H1 (cell line): ENCODE measurements at regions not wholly inside any gene's neighbourhood (a gene's known extent, or its start where the extent isn't known, plus 50 kb on each side); places are given as distances from the start of the nearest gene placed in this dataset.

ENCODE experiments used
- CTCF ChIA-PET: fragments of 300-600 bp; sonication (Branson Sonifier 250); formaldehyde crosslinking; loops from one replicate; lab custom pipeline; 2021; ENCODE audit not compliant: partially characterized antibody; lab: Charles Lee
- POLR2A ChIA-PET: fragments of 300-600 bp; sonication (Branson Sonifier 250); formaldehyde crosslinking; loops from one replicate; lab custom pipeline; 2021; ENCODE audit warnings: inconsistent platforms; ENCODE audit not compliant: partially characterized antibody; lab: Charles Lee
- DNase-seq, 2 experiments: peaks; one replicate each; pipeline versions ENCODE4 v3.0.0 to v3.0.0-alpha.2; 2010 to 2022; ENCODE audit warnings: low spot score in 2 of 2, low read depth in 1 of 2, mixed read lengths in 1 of 2
- FAIRE-seq: peaks from 2 replicates; lab custom pipeline; 2011; peaks lifted over from hg19 to GRCh38; lab: Jason Lieb, UNC
- H2AFZ ChIP-seq: 2 replicates; pipeline ENCODE4 v1.8.1; 2012; ENCODE audit warnings: low read length, inconsistent platforms
- H2AK5ac ChIP-seq: 2 replicates; pipeline ENCODE4 v1.6.1; 2013; ENCODE audit warnings: low read depth, low read length
- H2BK120ac ChIP-seq: replicated peaks from 2 replicates; pipeline ENCODE3; 2013; ENCODE audit warnings: low read depth, low read length, inconsistent platforms
- H2BK12ac ChIP-seq: 2 replicates; pipeline ENCODE4 v1.6.1; 2013; ENCODE audit warnings: low read depth, low read length
- H2BK15ac ChIP-seq: 2 replicates; pipeline ENCODE4 v1.6.1; 2013; ENCODE audit warnings: low read length
- H2BK20ac ChIP-seq: 2 replicates; pipeline ENCODE4 v1.6.1; 2013; ENCODE audit warnings: low read length
- H2BK5ac ChIP-seq: 2 replicates; pipeline ENCODE4 v1.6.1; 2013; ENCODE audit warnings: low read depth, low read length
- H3K14ac ChIP-seq: 2 replicates; pipeline ENCODE4 v1.6.1; 2013; ENCODE audit warnings: inconsistent platforms; ENCODE audit not compliant: insufficient read length
- H3K18ac ChIP-seq: 2 replicates; pipeline ENCODE4 v1.6.1; 2013; ENCODE audit warnings: low read length; ENCODE audit errors: extremely low read depth
- H3K23ac ChIP-seq: 2 replicates; pipeline ENCODE4 v1.6.1; 2013; ENCODE audit warnings: inconsistent platforms; ENCODE audit not compliant: insufficient read length
- H3K23me2 ChIP-seq: 2 replicates; pipeline ENCODE4 v1.6.1; 2013; ENCODE audit warnings: low read depth, low read length
- H3K27ac ChIP-seq: 2 replicates; pipeline ENCODE4 v1.6.1; 2011; ENCODE audit warnings: low read depth, low read length, inconsistent platforms
- H3K27me3 ChIP-seq, 4 experiments: replicated peaks in 1 of 4; 1 replicate in 1 of 4; 2 replicates in 3 of 4; pipeline versions ENCODE4 v1.6.1 to v1.8.1; 2011 to 2013; ENCODE audit warnings: low read length in 3 of 4, mild to moderate bottlenecking in 3 of 4, inconsistent platforms in 2 of 4, mixed read lengths in 2 of 4, moderate library complexity in 1 of 4; ENCODE audit not compliant: control insufficient read depth in 3 of 4, insufficient read depth in 3 of 4; ENCODE audit errors: extremely low read depth in 1 of 4
- H3K36me3 ChIP-seq, 4 experiments: 2 replicates each; pipeline versions ENCODE4 v1.6.1 to v1.8.1; 2011 to 2013; ENCODE audit warnings: mild to moderate bottlenecking in 4 of 4, low read length in 3 of 4, moderate library complexity in 2 of 4, control low read depth in 1 of 4, inconsistent platforms in 1 of 4; ENCODE audit not compliant: insufficient read depth in 4 of 4, control insufficient read depth in 2 of 4
- H3K4ac ChIP-seq: replicated peaks from 2 replicates; pipeline ENCODE3; 2013; ENCODE audit warnings: low read length, low read depth, mixed read lengths, inconsistent platforms; ENCODE audit not compliant: insufficient read length
- H3K4me1 ChIP-seq, 4 experiments: replicated peaks in 1 of 4; 1 replicate in 1 of 4; 2 replicates in 3 of 4; pipeline versions ENCODE4 v1.6.1 to v1.8.1; 2011 to 2013; ENCODE audit warnings: low read length in 3 of 4, inconsistent platforms in 2 of 4, mixed read lengths in 1 of 4; ENCODE audit not compliant: insufficient read depth in 4 of 4, control insufficient read depth in 3 of 4
- H3K4me2 ChIP-seq, 2 experiments: 2 replicates each; pipeline versions ENCODE4 v1.6.1 to v1.8.1; 2011 to 2013; ENCODE audit warnings: low read depth in 2 of 2, low read length in 2 of 2, control low read depth in 1 of 2, inconsistent platforms in 1 of 2, mild to moderate bottlenecking in 1 of 2; ENCODE audit not compliant: insufficient read depth in 1 of 2
- H3K4me3 ChIP-seq, 4 experiments: fragments of 200-600, 300-600 bp in 1 of 4; sonication (generic), shearing (Covaris generic), sonication (Bioruptor Twin) in 1 of 4; 2 replicates each; pipeline versions ENCODE4 v1.5.1 to v1.8.1; 2011 to 2016; ENCODE audit warnings: low read length in 4 of 4, low read depth in 3 of 4, control low read depth in 2 of 4, inconsistent platforms in 2 of 4, mild to moderate bottlenecking in 2 of 4, mixed read lengths in 1 of 4, moderate library complexity in 1 of 4; ENCODE audit not compliant: insufficient read depth in 2 of 4; ENCODE audit errors: extremely low read depth in 1 of 4
- H3K56ac ChIP-seq: replicated peaks from 2 replicates; pipeline ENCODE3; 2013; ENCODE audit warnings: low read depth, mild to moderate bottlenecking, mixed read lengths, low read length, inconsistent platforms; ENCODE audit not compliant: insufficient read length
- H3K79me1 ChIP-seq: 2 replicates; pipeline ENCODE4 v1.6.1; 2013; ENCODE audit warnings: low read depth, low read length, control low read depth
- H3K79me2 ChIP-seq, 2 experiments: 2 replicates each; pipeline versions ENCODE4 v1.6.1 to v1.8.1; 2012 to 2013; ENCODE audit warnings: low read length in 2 of 2, mild to moderate bottlenecking in 2 of 2, inconsistent platforms in 1 of 2; ENCODE audit not compliant: insufficient read depth in 2 of 2, control insufficient read depth in 1 of 2
- H3K9ac ChIP-seq, 4 experiments: replicated peaks in 1 of 4; 1 replicate in 1 of 4; 2 replicates in 3 of 4; pipeline versions ENCODE4 v1.6.1 to v1.8.1; 2011 to 2013; ENCODE audit warnings: low read depth in 3 of 4, low read length in 3 of 4, control low read depth in 2 of 4, mild to moderate bottlenecking in 2 of 4, moderate library complexity in 2 of 4, inconsistent platforms in 1 of 4; ENCODE audit errors: extremely low read depth in 1 of 4
- H3K9me3 ChIP-seq, 2 experiments: 2 replicates each; pipeline versions ENCODE4 v1.6.1 to v1.8.1; 2012 to 2013; ENCODE audit warnings: mild to moderate bottlenecking in 2 of 2, moderate library complexity in 2 of 2, control low read depth in 1 of 2, inconsistent platforms in 1 of 2, low read depth in 1 of 2, low read length in 1 of 2, mixed read lengths in 1 of 2; ENCODE audit not compliant: insufficient read depth in 2 of 2
- H4K20me1 ChIP-seq, 2 experiments: replicated peaks in 1 of 2; 2 replicates each; pipeline versions ENCODE3 to v1.8.1; 2011 to 2013; ENCODE audit warnings: inconsistent platforms in 2 of 2, low read length in 2 of 2, mild to moderate bottlenecking in 1 of 2; ENCODE audit not compliant: insufficient read depth in 2 of 2, control insufficient read depth in 1 of 2
- H4K5ac ChIP-seq: 2 replicates; pipeline ENCODE4 v1.6.1; 2013; ENCODE audit warnings: low read length, low read depth, mixed read lengths, inconsistent platforms; ENCODE audit not compliant: insufficient read length
- H4K8ac ChIP-seq: 2 replicates; pipeline ENCODE4 v1.8.0; 2013; ENCODE audit warnings: mild to moderate bottlenecking, moderate library complexity, low read length, inconsistent platforms; ENCODE audit not compliant: insufficient read depth; ENCODE audit errors: extremely low read depth
- H4K91ac ChIP-seq: replicated peaks from 2 replicates; pipeline ENCODE3; 2013; ENCODE audit warnings: low read length, mixed read lengths, inconsistent platforms; ENCODE audit not compliant: insufficient read length
- ASH2L ChIP-seq: fragments of 200-600, 300-600 bp; sonication (generic); IDR thresholded peaks from one replicate; pipeline ENCODE4 v1.7.1; 2017; ENCODE audit warnings: low read length
- BACH1 ChIP-seq: IDR thresholded peaks from 2 replicates; pipeline ENCODE4 v1.6.1; 2012; ENCODE audit warnings: low read length, improper control_type of control experiment
- CBX8 ChIP-seq: fragments of 300-800, 300-1000 bp; sonication (generic); IDR thresholded peaks from 2 replicates; pipeline ENCODE4 v1.7.1; 2016; ENCODE audit warnings: low read depth, low read length, borderline replicate concordance
- CHD1 ChIP-seq: IDR thresholded peaks from 2 replicates; pipeline ENCODE4 v1.6.1; 2012; ENCODE audit warnings: low read depth, low read length, improper control_type of control experiment
- CHD2 ChIP-seq: IDR thresholded peaks from 2 replicates; pipeline ENCODE4 v1.6.1; 2012; ENCODE audit warnings: low read length, improper control_type of control experiment
- GABPA ChIP-seq: IDR thresholded peaks from 2 replicates; pipeline ENCODE4 v1.6.1; 2011; ENCODE audit warnings: mild to moderate bottlenecking, low read length, moderate library complexity, borderline replicate concordance; ENCODE audit not compliant: insufficient read depth
- GTF2F1 ChIP-seq: IDR thresholded peaks from 2 replicates; pipeline ENCODE4 v1.6.1; 2012; ENCODE audit warnings: low read depth, low read length, improper control_type of control experiment, borderline replicate concordance
- KDM5A ChIP-seq: fragments of 200-600 bp; IDR thresholded peaks from 2 replicates; pipeline ENCODE4 v1.7.1; 2012; ENCODE audit warnings: mild to moderate bottlenecking, low read length, inconsistent platforms, mixed read lengths
- NANOG ChIP-seq: IDR thresholded peaks from 2 replicates; pipeline ENCODE4 v1.6.1; 2011; ENCODE audit warnings: low read length, low read depth, mild to moderate bottlenecking, inconsistent platforms; ENCODE audit not compliant: insufficient read depth, poor library complexity, severe bottlenecking
- POLR2A ChIP-seq, 2 experiments: IDR thresholded peaks; 1 replicate in 1 of 2; 2 replicates in 1 of 2; pipeline ENCODE4 v1.6.1; 2011; ENCODE audit warnings: low read depth in 2 of 2, low read length in 2 of 2, mild to moderate bottlenecking in 2 of 2; ENCODE audit errors: control extremely low read depth in 1 of 2
- SRF ChIP-seq: IDR thresholded peaks from 2 replicates; pipeline ENCODE4 v1.6.1; 2011; ENCODE audit warnings: mild to moderate bottlenecking, low read depth, low read length, moderate library complexity
- TBP ChIP-seq: IDR thresholded peaks from 2 replicates; pipeline ENCODE4 v1.6.1; 2011; ENCODE audit warnings: low read depth, low read length, improper control_type of control experiment
- TEAD4 ChIP-seq: IDR thresholded peaks from 2 replicates; pipeline ENCODE4 v1.6.1; 2012; ENCODE audit warnings: low read depth, low read length, inconsistent platforms, mixed read lengths
- TF ChIP-seq, protein P1 (sequence below): IDR thresholded peaks from 2 replicates; pipeline ENCODE4 v1.6.1; 2011; ENCODE audit warnings: low read depth, mild to moderate bottlenecking, low read length; ENCODE audit not compliant: insufficient read depth

DNA sequence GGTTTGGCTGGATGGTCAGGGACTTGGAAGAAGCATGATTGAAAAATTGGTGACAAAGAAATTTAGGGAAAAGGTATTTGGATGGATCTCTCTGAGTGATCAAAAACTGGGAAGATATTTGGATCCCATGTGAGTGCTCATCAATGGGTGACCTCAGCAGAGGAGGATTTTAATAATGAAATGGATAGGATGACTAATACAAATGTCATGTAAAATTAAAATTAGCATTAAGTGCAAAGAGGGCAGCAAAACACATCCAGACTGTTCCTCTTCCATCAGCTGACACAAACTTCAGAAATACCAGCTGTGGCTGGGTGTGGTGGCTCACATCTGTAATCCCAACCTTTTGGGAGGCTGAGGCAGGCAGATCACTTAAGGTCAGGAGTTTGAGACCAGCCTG lies 151.7 kb downstream of the THBS2 start:
- Histone ChIP-seq H3K9ac (no peak overlapping the region), H3K4me1 (peaks cover 0 to 9% (median 5%) of the 10 kb centered on the region in 4 experiments; a peak in 4 of 7 replicates), H3K14ac (no peak overlapping the region), H3K9me3 (peaks cover 0 to 5% of the 10 kb centered on the region in 2 experiments; a peak in 1 of 4 replicates), H3K27ac (no peak overlapping the region), H2BK120ac (no peak overlapping the region), H3K4ac (no peak overlapping the region), H2BK20ac (no peak overlapping the region), H3K79me1 (no peaks in the 10 kb centered on the region), H3K27me3 (no peaks in the 10 kb centered on the region; a peak in 1 of 7 replicates), H4K20me1 (no peaks in the 10 kb centered on the region), H2BK12ac (no peak overlapping the region), H3K23ac (no peak overlapping the region), H3K23me2 (no peaks in the 10 kb centered on the region), H4K5ac (no peak overlapping the region), H3K4me2 (no peak overlapping the region), H3K18ac (no peak overlapping the region), H3K36me3 (no peaks in the 10 kb centered on the region), H2BK5ac (no peak overlapping the region), H3K79me2 (no peaks in the 10 kb centered on the region), H2AFZ (no peak overlapping the region), H3K4me3 (no peak overlapping the region), H4K8ac (no peak overlapping the region), H2AK5ac (no peak overlapping the region), H3K56ac (no peak overlapping the region), H2BK15ac (no peak overlapping the region), H4K91ac (no peak overlapping the region)
- no peak for FAIRE-seq
- TF ChIP-seq CHD1 (no peak), CBX8 (no peak), NANOG (no peak), TEAD4 (no peak), SRF (no peak), POLR2A (IDR thresholded peaks at IDR 0.05; ENCODE audit: control extremely low read depth in 1 of 2, low read depth in 2 of 2, low read length in 2 of 2) (no peak), GABPA (no peak), CHD2 (no peak), KDM5A (no peak), BACH1 (no peak), ASH2L (no peak), GTF2F1 (no peak), TBP (no peak)
- TF ChIP-seq, protein P1, sequence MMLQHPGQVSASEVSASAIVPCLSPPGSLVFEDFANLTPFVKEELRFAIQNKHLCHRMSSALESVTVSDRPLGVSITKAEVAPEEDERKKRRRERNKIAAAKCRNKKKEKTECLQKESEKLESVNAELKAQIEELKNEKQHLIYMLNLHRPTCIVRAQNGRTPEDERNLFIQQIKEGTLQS: no peak
- no peak for DNase-seq
- ChIA-PET CTCF (no interaction called here), POLR2A (no interaction called here)
